GM13976 (cell line): ENCODE measurements at regions not wholly inside any gene's neighbourhood (a gene's known extent, or its start where the extent isn't known, plus 50 kb on each side); places are given as distances from the start of the nearest gene placed in this dataset.

Experiments
- DNase-seq: peaks from one replicate; pipeline ENCODE4 v3.0.0; 2012; ENCODE audit warnings: low spot score
- CTCF ChIP-seq: IDR thresholded peaks from 2 replicates; pipeline ENCODE4 v1.5.1; 2012; ENCODE audit warnings: borderline replicate concordance, mild to moderate bottlenecking; ENCODE audit not compliant: insufficient read depth; ENCODE audit errors: extremely low read depth, missing control alignments, control extremely low read depth
- in situ Hi-C: fragments of 300-500 bp; cut with MboI; formaldehyde crosslinking; loops from one replicate; pipeline ENCODE4 v1.12.0; 2022; ENCODE audit warnings: low sequenced_read_pairs, mixed read lengths, inconsistent platforms; ENCODE audit not compliant: unreplicated experiment

DNA sequence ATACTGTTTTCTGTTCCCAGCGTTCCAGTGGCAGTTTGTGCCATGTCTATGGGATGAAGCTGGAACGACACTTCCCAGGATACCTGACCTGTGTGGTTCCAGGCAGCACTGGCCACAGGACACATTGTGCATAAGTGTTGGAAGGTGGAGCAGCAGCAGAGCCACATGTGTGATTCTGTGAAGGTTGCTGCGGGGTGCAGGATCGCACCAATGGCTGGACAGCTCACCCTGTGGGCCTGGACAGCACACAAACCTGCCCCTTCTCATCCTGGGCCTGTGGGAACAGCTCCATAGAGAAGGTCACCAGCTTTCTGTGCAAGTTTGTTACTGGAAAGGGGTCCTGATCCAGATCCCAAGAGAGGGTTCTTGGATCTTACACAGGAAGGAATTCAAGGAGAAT lies 252.2 kb upstream of the RAB6C start:
- DNase-seq, result no peak
- no peak for TF ChIP-seq CTCF
- in situ Hi-C loops, result no loop called here

GRCh38 chr2:129728035-129728972 lies 251.2 kb upstream of the RAB6C start:
- no peak for TF ChIP-seq CTCF

GRCh38 chr2:129729011-129729410 lies 250.5 kb upstream of the RAB6C start:
- TF ChIP-seq CTCF, result no peak
- in situ Hi-C loops, result no loop called here
- DNase-seq, result no peak

More at GRCh38 chr2:129728035-129728972, 251.2 kb upstream of the RAB6C start:
- in situ Hi-C loops, result no loop called here
- DNase-seq, result no peak

GRCh38 chr2:129729646-129730045 lies 249.8 kb upstream of the RAB6C start:
- in situ Hi-C loops, result no loop called here
- DNase-seq, result no peak
- TF ChIP-seq CTCF, result no peak

DNA sequence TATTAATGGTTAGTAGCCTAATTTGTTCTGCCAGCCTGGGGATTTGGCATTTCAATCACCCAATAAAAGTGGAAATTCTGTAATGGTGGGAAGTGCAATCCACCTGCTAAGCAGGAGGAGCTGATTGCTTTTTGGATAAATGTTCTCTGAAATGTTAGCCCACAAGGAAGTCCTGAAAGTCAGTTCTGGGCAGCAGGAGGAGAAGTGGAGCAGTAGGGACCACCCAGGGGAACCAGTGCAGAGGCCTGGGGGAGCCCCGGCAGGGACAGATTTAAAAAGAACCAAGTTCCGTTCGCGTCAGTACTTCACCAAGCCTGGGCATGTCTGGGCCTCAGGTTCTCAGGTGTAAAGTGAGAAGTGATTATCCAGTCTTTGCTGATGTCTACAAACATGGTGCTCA lies 248.5 kb upstream of the RAB6C start:
- in situ Hi-C loops, result no loop called here
- no peak for TF ChIP-seq CTCF
- no peak for DNase-seq

GRCh38 chr2:129731907-129732629 lies 247.4 kb upstream of the RAB6C start:
- in situ Hi-C loops, result no loop called here
- TF ChIP-seq CTCF, result no peak
- DNase-seq, result no peak
